ENCODE measurements at regions not wholly inside any gene's neighbourhood (a gene's known extent, or its start where the extent isn't known, plus 50 kb on each side); places are given as distances from the start of the nearest gene placed in this dataset.

GRCh38 chr6:91330896-91331295, 744.0 kb upstream of the MAP3K7 start:
- Histone ChIP-seq H2BK20ac (ENCODE audit: low read depth, low read length, poor library complexity, severe bottlenecking) (no peak overlapping the region), H3K27me3 (ENCODE audit: insufficient read depth, low read length) (no peaks in the 10 kb centered on the region), H3K9me3 (ENCODE audit: control insufficient read depth, low read depth, low read length) (no peaks in the 10 kb centered on the region), H3K14ac (ENCODE audit: insufficient read depth, low read length) (no peak overlapping the region), H3K4me2 (ENCODE audit: insufficient read depth, insufficient read length, low read length) (no peak overlapping the region), H3K79me2 (ENCODE audit: insufficient read depth, low read length) (no peaks in the 10 kb centered on the region), H3K27ac (ENCODE audit: insufficient read length, low read depth, low read length) (no peak overlapping the region), H2BK15ac (ENCODE audit: low read depth, low read length) (no peak overlapping the region), H3K4ac (ENCODE audit: low read depth, low read length) (no peak overlapping the region), H3K23me2 (ENCODE audit: insufficient read length, low read depth, low read length, poor library complexity, severe bottlenecking) (no peaks in the 10 kb centered on the region), H3K9ac (ENCODE audit: extremely low read depth, insufficient read length, low read length) (no peak overlapping the region), H3K4me1 (ENCODE audit: insufficient read depth, low read length) (no peaks in the 10 kb centered on the region), H4K20me1 (ENCODE audit: control insufficient read depth, insufficient read depth, insufficient read length) (no peaks in the 10 kb centered on the region), H4K5ac (ENCODE audit: insufficient read length, low read depth, low read length) (no peak overlapping the region), H3K56ac (ENCODE audit: insufficient read length, low read depth, low read length) (no peak overlapping the region), H3K23ac (ENCODE audit: insufficient read length, low read depth, low read length) (no peak overlapping the region), H3K18ac (ENCODE audit: insufficient read length, low read depth, low read length) (no peak overlapping the region), H4K8ac (replicated peaks; ENCODE audit: insufficient read length, low read depth, low read length) (no peak overlapping the region), H2BK120ac (ENCODE audit: low read depth, low read length, poor library complexity, severe bottlenecking) (no peak overlapping the region), H3T11ph (ENCODE audit: low read length) (no peak overlapping the region), H2BK5ac (ENCODE audit: insufficient read length, low read length) (no peak overlapping the region), H3K79me1 (ENCODE audit: insufficient read depth, low read depth, low read length, poor library complexity, severe bottlenecking) (no peaks in the 10 kb centered on the region), H2BK12ac (ENCODE audit: insufficient read length, low read depth, low read length) (no peak overlapping the region), H2AK5ac (ENCODE audit: insufficient read length, low read length) (no peak overlapping the region), H4K91ac (ENCODE audit: insufficient read length, low read depth, low read length) (no peak overlapping the region), H2AFZ (ENCODE audit: low read length) (no peak overlapping the region)
- no CpG with 5 or more reads among the region's 1 CpG for WGBS (ENCODE audit: extremely low coverage, insufficient read length, low lambda C conversion rate)
- Mint-ChIP-seq H3K9me3 (peaks cover 3% of the 10 kb centered on the region in 2 experiments; a peak in 1 of 5 replicates), H3K36me3 (ENCODE audit: insufficient read depth in 1 of 3, low read depth in 3 of 3) (no peaks in the 10 kb centered on the region), H3K4me1 (peaks cover 8 to 15% of the 10 kb centered on the region in 2 experiments), H3K4me3 (no peak overlapping the region), H3K27ac (no peak overlapping the region), H3K27me3 (ENCODE audit: low read depth) (peaks cover 17% of the 10 kb centered on the region)
- no peak for DNase-seq
- no peak for TF ChIP-seq CTCF (conservative IDR thresholded peaks at IDR 0.05)

Data from H9 (cell line).